HL-60 (cell line): ENCODE measurements at regions not wholly inside any gene's neighbourhood (a gene's known extent, or its start where the extent isn't known, plus 50 kb on each side); places are given as distances from the start of the nearest gene placed in this dataset.

Experiments used
- TF ChIP-seq, protein P1 (sequence below): IDR thresholded peaks from 2 replicates; pipeline ENCODE4 v1.6.1; 2012; ENCODE audit warnings: low read depth; ENCODE audit not compliant: insufficient replicate concordance
- TF ChIP-seq, protein P2 (sequence below): IDR thresholded peaks from one replicate; pipeline ENCODE4 v1.5.1; 2011; ENCODE audit warnings: low read length, control low read depth, inconsistent platforms; ENCODE audit not compliant: insufficient read depth

DNA sequence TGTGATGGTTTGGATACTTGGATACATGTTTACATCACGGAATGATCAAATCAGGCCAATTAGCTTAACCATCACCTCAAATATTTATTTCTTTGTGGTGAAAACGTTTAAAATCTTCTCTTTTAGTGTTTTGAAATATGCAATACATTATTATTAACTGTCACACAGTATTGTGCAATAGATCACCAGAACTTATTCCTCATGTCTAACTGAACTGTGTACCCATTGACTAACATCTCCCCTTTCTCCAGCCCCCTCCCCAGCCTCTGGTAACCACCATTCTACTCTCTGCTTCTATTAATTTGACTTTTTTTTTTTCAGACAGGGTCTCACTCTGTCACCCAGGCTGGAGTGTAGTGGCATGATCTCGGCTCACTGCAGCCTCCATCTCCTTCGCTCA lies 471.9 kb downstream of the BCOR start:
- TF ChIP-seq, protein P1, sequence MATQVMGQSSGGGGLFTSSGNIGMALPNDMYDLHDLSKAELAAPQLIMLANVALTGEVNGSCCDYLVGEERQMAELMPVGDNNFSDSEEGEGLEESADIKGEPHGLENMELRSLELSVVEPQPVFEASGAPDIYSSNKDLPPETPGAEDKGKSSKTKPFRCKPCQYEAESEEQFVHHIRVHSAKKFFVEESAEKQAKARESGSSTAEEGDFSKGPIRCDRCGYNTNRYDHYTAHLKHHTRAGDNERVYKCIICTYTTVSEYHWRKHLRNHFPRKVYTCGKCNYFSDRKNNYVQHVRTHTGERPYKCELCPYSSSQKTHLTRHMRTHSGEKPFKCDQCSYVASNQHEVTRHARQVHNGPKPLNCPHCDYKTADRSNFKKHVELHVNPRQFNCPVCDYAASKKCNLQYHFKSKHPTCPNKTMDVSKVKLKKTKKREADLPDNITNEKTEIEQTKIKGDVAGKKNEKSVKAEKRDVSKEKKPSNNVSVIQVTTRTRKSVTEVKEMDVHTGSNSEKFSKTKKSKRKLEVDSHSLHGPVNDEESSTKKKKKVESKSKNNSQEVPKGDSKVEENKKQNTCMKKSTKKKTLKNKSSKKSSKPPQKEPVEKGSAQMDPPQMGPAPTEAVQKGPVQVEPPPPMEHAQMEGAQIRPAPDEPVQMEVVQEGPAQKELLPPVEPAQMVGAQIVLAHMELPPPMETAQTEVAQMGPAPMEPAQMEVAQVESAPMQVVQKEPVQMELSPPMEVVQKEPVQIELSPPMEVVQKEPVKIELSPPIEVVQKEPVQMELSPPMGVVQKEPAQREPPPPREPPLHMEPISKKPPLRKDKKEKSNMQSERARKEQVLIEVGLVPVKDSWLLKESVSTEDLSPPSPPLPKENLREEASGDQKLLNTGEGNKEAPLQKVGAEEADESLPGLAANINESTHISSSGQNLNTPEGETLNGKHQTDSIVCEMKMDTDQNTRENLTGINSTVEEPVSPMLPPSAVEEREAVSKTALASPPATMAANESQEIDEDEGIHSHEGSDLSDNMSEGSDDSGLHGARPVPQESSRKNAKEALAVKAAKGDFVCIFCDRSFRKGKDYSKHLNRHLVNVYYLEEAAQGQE: no peak
- TF ChIP-seq, protein P2, sequence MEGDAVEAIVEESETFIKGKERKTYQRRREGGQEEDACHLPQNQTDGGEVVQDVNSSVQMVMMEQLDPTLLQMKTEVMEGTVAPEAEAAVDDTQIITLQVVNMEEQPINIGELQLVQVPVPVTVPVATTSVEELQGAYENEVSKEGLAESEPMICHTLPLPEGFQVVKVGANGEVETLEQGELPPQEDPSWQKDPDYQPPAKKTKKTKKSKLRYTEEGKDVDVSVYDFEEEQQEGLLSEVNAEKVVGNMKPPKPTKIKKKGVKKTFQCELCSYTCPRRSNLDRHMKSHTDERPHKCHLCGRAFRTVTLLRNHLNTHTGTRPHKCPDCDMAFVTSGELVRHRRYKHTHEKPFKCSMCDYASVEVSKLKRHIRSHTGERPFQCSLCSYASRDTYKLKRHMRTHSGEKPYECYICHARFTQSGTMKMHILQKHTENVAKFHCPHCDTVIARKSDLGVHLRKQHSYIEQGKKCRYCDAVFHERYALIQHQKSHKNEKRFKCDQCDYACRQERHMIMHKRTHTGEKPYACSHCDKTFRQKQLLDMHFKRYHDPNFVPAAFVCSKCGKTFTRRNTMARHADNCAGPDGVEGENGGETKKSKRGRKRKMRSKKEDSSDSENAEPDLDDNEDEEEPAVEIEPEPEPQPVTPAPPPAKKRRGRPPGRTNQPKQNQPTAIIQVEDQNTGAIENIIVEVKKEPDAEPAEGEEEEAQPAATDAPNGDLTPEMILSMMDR: no peak
